ENCODE measurements at regions not wholly inside any gene's neighbourhood (a gene's known extent, or its start where the extent isn't known, plus 50 kb on each side); places are given as distances from the start of the nearest gene placed in this dataset.

DNA sequence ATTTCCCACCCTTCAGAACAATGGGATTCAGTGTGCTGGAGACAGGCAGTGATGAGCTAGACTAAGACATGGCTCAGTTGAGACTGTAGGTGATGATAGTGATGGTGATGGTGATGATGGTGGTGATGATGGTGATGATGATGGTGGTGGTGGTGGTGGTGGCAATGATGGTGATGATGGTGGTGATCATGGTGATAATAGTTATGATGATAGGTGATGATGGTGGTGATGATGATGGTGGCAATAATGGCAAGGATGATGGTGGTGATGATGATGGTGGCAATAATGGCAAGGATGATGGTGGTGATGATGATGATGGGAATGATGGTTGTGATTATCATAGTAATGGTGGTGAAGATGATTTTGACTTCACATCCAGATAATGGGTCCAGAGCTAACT is 176.7 kb downstream of the NXNL2 start:
- H2AFZ ChIP-seq (ENCODE audit: low read depth), result no peak overlapping the region
- no peaks in the 10 kb centered on the region for H4K20me1 ChIP-seq (ENCODE audit: insufficient read depth)
- CTCF ChIA-PET, result interaction anchor here (1.2 kb wide), 1 partner anchor 28 kb away, joined by 3 read pairs; no protein-coding TSS in a partner anchor
- TF ChIP-seq FOXM1 (IDR thresholded peaks at IDR 0.05; ENCODE audit: low read depth) (no peak), NFIC (IDR thresholded peaks at IDR 0.05; ENCODE audit: borderline replicate concordance) (no peak), EP300 (IDR thresholded peaks at IDR 0.05; ENCODE audit: borderline replicate concordance in 1 of 2, low read depth in 1 of 2, low read length in 1 of 2) (no peak), TCF12 (IDR thresholded peaks at IDR 0.05) (no peak), EZH2phosphoT487 (IDR thresholded peaks at IDR 0.05; ENCODE audit: borderline replicate concordance, low read depth) (no peak), RXRA (IDR thresholded peaks at IDR 0.05; ENCODE audit: borderline replicate concordance, low read depth) (no peak), RFX5 (IDR thresholded peaks at IDR 0.05; ENCODE audit: low read length) (no peak), TEAD4 (IDR thresholded peaks at IDR 0.05; ENCODE audit: borderline replicate concordance, insufficient read depth) (no peak), FOSL2 (IDR thresholded peaks at IDR 0.05; ENCODE audit: borderline replicate concordance, low read depth) (no peak), CHD2 (IDR thresholded peaks at IDR 0.05; ENCODE audit: low read length, partially characterized antibody) (no peak), JUND (IDR thresholded peaks at IDR 0.05) (no peak)
- TF ChIP-seq, protein P1, sequence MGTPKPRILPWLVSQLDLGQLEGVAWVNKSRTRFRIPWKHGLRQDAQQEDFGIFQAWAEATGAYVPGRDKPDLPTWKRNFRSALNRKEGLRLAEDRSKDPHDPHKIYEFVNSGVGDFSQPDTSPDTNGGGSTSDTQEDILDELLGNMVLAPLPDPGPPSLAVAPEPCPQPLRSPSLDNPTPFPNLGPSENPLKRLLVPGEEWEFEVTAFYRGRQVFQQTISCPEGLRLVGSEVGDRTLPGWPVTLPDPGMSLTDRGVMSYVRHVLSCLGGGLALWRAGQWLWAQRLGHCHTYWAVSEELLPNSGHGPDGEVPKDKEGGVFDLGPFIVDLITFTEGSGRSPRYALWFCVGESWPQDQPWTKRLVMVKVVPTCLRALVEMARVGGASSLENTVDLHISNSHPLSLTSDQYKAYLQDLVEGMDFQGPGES (IDR thresholded peaks at IDR 0.05; ENCODE audit: low read depth, low read length), result no peak
- TF ChIP-seq, protein P2, sequence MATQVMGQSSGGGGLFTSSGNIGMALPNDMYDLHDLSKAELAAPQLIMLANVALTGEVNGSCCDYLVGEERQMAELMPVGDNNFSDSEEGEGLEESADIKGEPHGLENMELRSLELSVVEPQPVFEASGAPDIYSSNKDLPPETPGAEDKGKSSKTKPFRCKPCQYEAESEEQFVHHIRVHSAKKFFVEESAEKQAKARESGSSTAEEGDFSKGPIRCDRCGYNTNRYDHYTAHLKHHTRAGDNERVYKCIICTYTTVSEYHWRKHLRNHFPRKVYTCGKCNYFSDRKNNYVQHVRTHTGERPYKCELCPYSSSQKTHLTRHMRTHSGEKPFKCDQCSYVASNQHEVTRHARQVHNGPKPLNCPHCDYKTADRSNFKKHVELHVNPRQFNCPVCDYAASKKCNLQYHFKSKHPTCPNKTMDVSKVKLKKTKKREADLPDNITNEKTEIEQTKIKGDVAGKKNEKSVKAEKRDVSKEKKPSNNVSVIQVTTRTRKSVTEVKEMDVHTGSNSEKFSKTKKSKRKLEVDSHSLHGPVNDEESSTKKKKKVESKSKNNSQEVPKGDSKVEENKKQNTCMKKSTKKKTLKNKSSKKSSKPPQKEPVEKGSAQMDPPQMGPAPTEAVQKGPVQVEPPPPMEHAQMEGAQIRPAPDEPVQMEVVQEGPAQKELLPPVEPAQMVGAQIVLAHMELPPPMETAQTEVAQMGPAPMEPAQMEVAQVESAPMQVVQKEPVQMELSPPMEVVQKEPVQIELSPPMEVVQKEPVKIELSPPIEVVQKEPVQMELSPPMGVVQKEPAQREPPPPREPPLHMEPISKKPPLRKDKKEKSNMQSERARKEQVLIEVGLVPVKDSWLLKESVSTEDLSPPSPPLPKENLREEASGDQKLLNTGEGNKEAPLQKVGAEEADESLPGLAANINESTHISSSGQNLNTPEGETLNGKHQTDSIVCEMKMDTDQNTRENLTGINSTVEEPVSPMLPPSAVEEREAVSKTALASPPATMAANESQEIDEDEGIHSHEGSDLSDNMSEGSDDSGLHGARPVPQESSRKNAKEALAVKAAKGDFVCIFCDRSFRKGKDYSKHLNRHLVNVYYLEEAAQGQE (IDR thresholded peaks at IDR 0.05; ENCODE audit: low read depth, low read length), result no peak
- TF ChIP-seq, protein P3, sequence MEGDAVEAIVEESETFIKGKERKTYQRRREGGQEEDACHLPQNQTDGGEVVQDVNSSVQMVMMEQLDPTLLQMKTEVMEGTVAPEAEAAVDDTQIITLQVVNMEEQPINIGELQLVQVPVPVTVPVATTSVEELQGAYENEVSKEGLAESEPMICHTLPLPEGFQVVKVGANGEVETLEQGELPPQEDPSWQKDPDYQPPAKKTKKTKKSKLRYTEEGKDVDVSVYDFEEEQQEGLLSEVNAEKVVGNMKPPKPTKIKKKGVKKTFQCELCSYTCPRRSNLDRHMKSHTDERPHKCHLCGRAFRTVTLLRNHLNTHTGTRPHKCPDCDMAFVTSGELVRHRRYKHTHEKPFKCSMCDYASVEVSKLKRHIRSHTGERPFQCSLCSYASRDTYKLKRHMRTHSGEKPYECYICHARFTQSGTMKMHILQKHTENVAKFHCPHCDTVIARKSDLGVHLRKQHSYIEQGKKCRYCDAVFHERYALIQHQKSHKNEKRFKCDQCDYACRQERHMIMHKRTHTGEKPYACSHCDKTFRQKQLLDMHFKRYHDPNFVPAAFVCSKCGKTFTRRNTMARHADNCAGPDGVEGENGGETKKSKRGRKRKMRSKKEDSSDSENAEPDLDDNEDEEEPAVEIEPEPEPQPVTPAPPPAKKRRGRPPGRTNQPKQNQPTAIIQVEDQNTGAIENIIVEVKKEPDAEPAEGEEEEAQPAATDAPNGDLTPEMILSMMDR (IDR thresholded peaks at IDR 0.05), result no peak
- TF ChIP-seq, protein P4, sequence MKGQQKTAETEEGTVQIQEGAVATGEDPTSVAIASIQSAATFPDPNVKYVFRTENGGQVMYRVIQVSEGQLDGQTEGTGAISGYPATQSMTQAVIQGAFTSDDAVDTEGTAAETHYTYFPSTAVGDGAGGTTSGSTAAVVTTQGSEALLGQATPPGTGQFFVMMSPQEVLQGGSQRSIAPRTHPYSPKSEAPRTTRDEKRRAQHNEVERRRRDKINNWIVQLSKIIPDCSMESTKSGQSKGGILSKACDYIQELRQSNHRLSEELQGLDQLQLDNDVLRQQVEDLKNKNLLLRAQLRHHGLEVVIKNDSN (IDR thresholded peaks at IDR 0.05; ENCODE audit: borderline replicate concordance, low read depth), result no peak
- H3K4me2 ChIP-seq, result no peak overlapping the region
- H3K36me3 ChIP-seq (replicated peaks in 1 of 2; ENCODE audit: control insufficient read depth in 1 of 2, insufficient read depth in 2 of 2, low read length in 1 of 2), result no peaks in the 10 kb centered on the region
- no peaks in the 10 kb centered on the region for H3K79me2 ChIP-seq (ENCODE audit: insufficient read depth)
- H3K4me3 ChIP-seq (ENCODE audit: low read depth in 2 of 2, low read length in 1 of 2), result no peak overlapping the region
- peaks cover 0 to 1% of the 10 kb centered on the region in 2 experiments; a peak in 1 of 4 replicates for H3K4me1 ChIP-seq (ENCODE audit: control insufficient read depth in 1 of 2, insufficient read depth in 2 of 2, low read depth in 1 of 2, low read length in 1 of 2)
- H3F3A ChIP-seq (replicated peaks; ENCODE audit: insufficient read depth), result no peaks in the 10 kb centered on the region
- no peaks in the 10 kb centered on the region for H3K9me2 ChIP-seq
- no peaks in the 10 kb centered on the region for H3K9me3 ChIP-seq
- H3K9ac ChIP-seq, result no peak overlapping the region
- H3K27me3 ChIP-seq (ENCODE audit: insufficient read depth), result no peaks in the 10 kb centered on the region
- DNase-seq, result no peak
- H3K27ac ChIP-seq (ENCODE audit: low read depth in 2 of 2, low read length in 1 of 2), result no peak overlapping the region
- POLR2A ChIA-PET, result no interaction called here
